HG03460 (cell line): ENCODE measurements at regions not wholly inside any gene's neighbourhood (a gene's known extent, or its start where the extent isn't known, plus 50 kb on each side); places are given as distances from the start of the nearest gene placed in this dataset.
"Not testable (repeated sequence)": the region's sequence is repeated elsewhere in the genome, so short reads cannot be mapped to it uniquely, and the experiment has no call there.

ENCODE experiments used
- ATAC-seq: cut with Tn5 transposase; IDR thresholded peaks from one replicate; pipeline ENCODE4 v1.9.1; 2021; ENCODE audit not compliant: unreplicated experiment

- ATAC-seq, result no peak
These were observed 84.7 kb upstream of the GPR141 start for GRCh38 chr7:37598824-37599223.

GRCh38 chr7:37601321-37601720 lies 82.2 kb upstream of the GPR141 start:
- ATAC-seq, result no peak

GRCh38 chr7:37604078-37604477 lies 79.5 kb upstream of the GPR141 start:
- no peak for ATAC-seq

- not testable (repeated sequence) for ATAC-seq
These were observed 66.2 kb upstream of the GPR141 start for GRCh38 chr7:37617406-37617805.

- no peak for ATAC-seq
These were observed 50.5 kb upstream of the GPR141 start for GRCh38 chr7:37633048-37633447.
